GM19240 (cell line): ENCODE measurements at regions not wholly inside any gene's neighbourhood (a gene's known extent, or its start where the extent isn't known, plus 50 kb on each side); places are given as distances from the start of the nearest gene placed in this dataset.
"Not testable (repeated sequence)": the region's sequence is repeated elsewhere in the genome, so short reads cannot be mapped to it uniquely, and the experiment has no call there.

Experiments
- DNase-seq: peaks from one replicate; pipeline ENCODE4 v3.0.0; 2011; ENCODE audit warnings: low spot score; ENCODE audit not compliant: insufficient read length

GRCh38 chr6:140354296-140354695 is 979.8 kb upstream of the CITED2 start:
- DNase-seq = no peak

GRCh38 chr6:140353536-140353935 is 979.1 kb upstream of the CITED2 start:
- no peak for DNase-seq

- no peak for DNase-seq
Observed at GRCh38 chr6:140346428-140346827, 972.0 kb upstream of the CITED2 start.

- DNase-seq = no peak
Observed at GRCh38 chr6:140345935-140346334, 971.5 kb upstream of the CITED2 start.

GRCh38 chr6:140344142-140344913 is 969.9 kb upstream of the CITED2 start:
- no peak for DNase-seq

GRCh38 chr6:140343128-140343527 is 968.7 kb upstream of the CITED2 start:
- no peak for DNase-seq

- no peak for DNase-seq
Observed at GRCh38 chr6:140341272-140341671, 966.8 kb upstream of the CITED2 start.

GRCh38 chr6:140340795-140341194 is 966.3 kb upstream of the CITED2 start:
- DNase-seq = no peak

GRCh38 chr6:140339084-140339483 is 964.6 kb upstream of the CITED2 start:
- not testable (repeated sequence) for DNase-seq

GRCh38 chr6:140321891-140322290 is 947.4 kb upstream of the CITED2 start:
- DNase-seq = no peak

GRCh38 chr6:140320081-140321080 is 945.9 kb upstream of the CITED2 start:
- no peak for DNase-seq

GRCh38 chr6:140319209-140319608 is 944.8 kb upstream of the CITED2 start:
- DNase-seq = no peak

GRCh38 chr6:140318408-140318807 is 944.0 kb upstream of the CITED2 start:
- DNase-seq = no peak

- no peak for DNase-seq
Observed at GRCh38 chr6:140317950-140318349, 943.5 kb upstream of the CITED2 start.

GRCh38 chr6:140316966-140317365 is 942.5 kb upstream of the CITED2 start:
- DNase-seq = no peak

GRCh38 chr6:140314682-140315081 is 940.2 kb upstream of the CITED2 start:
- no peak for DNase-seq

- DNase-seq = no peak
Observed at GRCh38 chr6:140311146-140311545, 936.7 kb upstream of the CITED2 start.

GRCh38 chr6:140303218-140303949 is 928.9 kb upstream of the CITED2 start:
- no peak for DNase-seq

- no peak for DNase-seq
Observed at GRCh38 chr6:140300331-140300730, 925.9 kb upstream of the CITED2 start.

GRCh38 chr6:140289186-140289585 is 914.7 kb upstream of the CITED2 start:
- DNase-seq = no peak

GRCh38 chr6:140285998-140286690 is 911.7 kb upstream of the CITED2 start:
- no peak for DNase-seq
